SJCRH30 (cell line): ENCODE measurements at regions not wholly inside any gene's neighbourhood (a gene's known extent, or its start where the extent isn't known, plus 50 kb on each side); places are given as distances from the start of the nearest gene placed in this dataset.

Experiments used
- DNase-seq, 2 experiments: peaks; one replicate each; pipeline ENCODE4 v3.0.0-alpha.2; 2015 to 2020
- H3K27ac ChIP-seq: fragments of 250-450 bp; sonication (Bioruptor Pico); 2 replicates; pipeline ENCODE4 v1.5.1; 2020; ENCODE audit warnings: mild to moderate bottlenecking, moderate library complexity
- H3K27me3 ChIP-seq: fragments of 250-450 bp; sonication (Bioruptor Pico); 2 replicates; pipeline ENCODE4 v1.5.1; 2020; ENCODE audit warnings: mild to moderate bottlenecking, moderate library complexity
- H3K36me3 ChIP-seq: fragments of 250-450 bp; sonication (Bioruptor Pico); 2 replicates; pipeline ENCODE4 v1.5.1; 2020; ENCODE audit warnings: mild to moderate bottlenecking, moderate library complexity
- H3K4me1 ChIP-seq: fragments of 250-450 bp; sonication (Bioruptor Pico); 2 replicates; pipeline ENCODE4 v1.5.1; 2020; ENCODE audit warnings: mild to moderate bottlenecking, moderate library complexity
- H3K4me3 ChIP-seq: fragments of 250-450 bp; sonication (Bioruptor Pico); 2 replicates; pipeline ENCODE4 v1.5.1; 2020; ENCODE audit warnings: mild to moderate bottlenecking, moderate library complexity
- H3K9me3 ChIP-seq: fragments of 250-450 bp; sonication (Bioruptor Pico); replicated peaks from 2 replicates; pipeline ENCODE4 v1.5.1; 2020; ENCODE audit warnings: mild to moderate bottlenecking, moderate library complexity

GRCh38 chr4:128564081-128564630 is 245.3 kb upstream of the JADE1 start:
- Histone ChIP-seq H3K9me3 (no peaks in the 10 kb centered on the region), H3K27me3 (no peaks in the 10 kb centered on the region), H3K36me3 (no peaks in the 10 kb centered on the region), H3K4me1 (peaks cover 22% of the 10 kb centered on the region), H3K27ac (peak overlapping the region; percentile 44), H3K4me3 (peak overlapping the region; percentile 18)
- no peak for DNase-seq

- H3K27ac ChIP-seq = peak overlapping the region; percentile 17; the same call in 1 of the 2 replicates
- peaks cover 22% of the 10 kb centered on the region for H3K4me1 ChIP-seq
- H3K27me3 ChIP-seq = no peaks in the 10 kb centered on the region
- H3K36me3 ChIP-seq = no peaks in the 10 kb centered on the region
- H3K4me3 ChIP-seq = no peak overlapping the region
- no peak for DNase-seq
- H3K9me3 ChIP-seq = no peaks in the 10 kb centered on the region
These were observed 248.6 kb upstream of the JADE1 start for GRCh38 chr4:128560754-128561495.

GRCh38 chr4:128558896-128559679 is 250.4 kb upstream of the JADE1 start:
- H3K27me3 ChIP-seq = no peaks in the 10 kb centered on the region
- peaks cover 23% of the 10 kb centered on the region for H3K4me1 ChIP-seq
- DNase-seq = peak in 1 of 2 experiments; percentile 22
- no peaks in the 10 kb centered on the region for H3K9me3 ChIP-seq
- H3K4me3 ChIP-seq = no peak overlapping the region
- H3K27ac ChIP-seq = no peak overlapping the region
- H3K36me3 ChIP-seq = no peaks in the 10 kb centered on the region

- Histone ChIP-seq H3K36me3 (no peaks in the 10 kb centered on the region), H3K27ac (no peak overlapping the region), H3K4me3 (no peak overlapping the region), H3K27me3 (no peaks in the 10 kb centered on the region), H3K9me3 (no peaks in the 10 kb centered on the region), H3K4me1 (peaks cover 14% of the 10 kb centered on the region; the same call in 1 of the 2 replicates)
- DNase-seq = no peak
These were observed 252.7 kb upstream of the JADE1 start for GRCh38 chr4:128556756-128557155.

GRCh38 chr4:128553686-128554515 is 255.6 kb upstream of the JADE1 start:
- peak in 1 of 2 experiments; percentile 26 for DNase-seq
- H3K4me1 ChIP-seq = peaks cover 7% of the 10 kb centered on the region; the same call in 1 of the 2 replicates
- no peaks in the 10 kb centered on the region for H3K36me3 ChIP-seq
- no peaks in the 10 kb centered on the region for H3K9me3 ChIP-seq
- H3K27ac ChIP-seq = peak overlapping the region; percentile 47
- H3K27me3 ChIP-seq = no peaks in the 10 kb centered on the region
- peak overlapping the region; percentile 59 for H3K4me3 ChIP-seq

- H3K27ac ChIP-seq = no peak overlapping the region; the same call in 1 of the 2 replicates
- no peaks in the 10 kb centered on the region for H3K27me3 ChIP-seq
- no peaks in the 10 kb centered on the region for H3K9me3 ChIP-seq
- H3K36me3 ChIP-seq = no peaks in the 10 kb centered on the region
- peak overlapping the region; percentile 59 for H3K4me3 ChIP-seq
- no peak for DNase-seq
- peaks cover 7% of the 10 kb centered on the region; the same call in 1 of the 2 replicates for H3K4me1 ChIP-seq
These were observed 257.0 kb upstream of the JADE1 start for GRCh38 chr4:128552586-128552907.

- no peak overlapping the region for H3K27ac ChIP-seq
- no peaks in the 10 kb centered on the region for H3K27me3 ChIP-seq
- H3K4me3 ChIP-seq = no peak overlapping the region
- peaks cover 7% of the 10 kb centered on the region; the same call in 1 of the 2 replicates for H3K4me1 ChIP-seq
- H3K9me3 ChIP-seq = no peaks in the 10 kb centered on the region
- no peak for DNase-seq
- no peaks in the 10 kb centered on the region for H3K36me3 ChIP-seq
These were observed 258.2 kb upstream of the JADE1 start for GRCh38 chr4:128551280-128551679.

GRCh38 chr4:128550060-128550459 is 259.4 kb upstream of the JADE1 start:
- Histone ChIP-seq H3K4me1 (peaks cover 7% of the 10 kb centered on the region; the same call in 1 of the 2 replicates), H3K27ac (no peak overlapping the region), H3K9me3 (no peaks in the 10 kb centered on the region), H3K36me3 (no peaks in the 10 kb centered on the region), H3K4me3 (no peak overlapping the region), H3K27me3 (no peaks in the 10 kb centered on the region)
- no peak for DNase-seq

- H3K36me3 ChIP-seq = no peaks in the 10 kb centered on the region
- no peaks in the 10 kb centered on the region for H3K27me3 ChIP-seq
- no peak for DNase-seq
- no peaks in the 10 kb centered on the region for H3K9me3 ChIP-seq
- no peak overlapping the region for H3K4me3 ChIP-seq
- H3K27ac ChIP-seq = no peak overlapping the region
- H3K4me1 ChIP-seq = peaks cover 7% of the 10 kb centered on the region; the same call in 1 of the 2 replicates
These were observed 259.9 kb upstream of the JADE1 start for GRCh38 chr4:128549636-128550035.

GRCh38 chr4:128548381-128548780 is 260.8 kb upstream of the PGRMC2 start:
- no peak overlapping the region for H3K4me3 ChIP-seq
- no peaks in the 10 kb centered on the region for H3K9me3 ChIP-seq
- no peak overlapping the region for H3K27ac ChIP-seq
- no peak for DNase-seq
- no peaks in the 10 kb centered on the region for H3K4me1 ChIP-seq
- no peaks in the 10 kb centered on the region for H3K36me3 ChIP-seq
- H3K27me3 ChIP-seq = no peaks in the 10 kb centered on the region

GRCh38 chr4:128544272-128544671 is 256.7 kb upstream of the PGRMC2 start:
- H3K9me3 ChIP-seq = no peaks in the 10 kb centered on the region
- no peaks in the 10 kb centered on the region for H3K36me3 ChIP-seq
- H3K27me3 ChIP-seq = no peaks in the 10 kb centered on the region
- H3K4me1 ChIP-seq = no peaks in the 10 kb centered on the region
- DNase-seq = no peak
- no peak overlapping the region for H3K4me3 ChIP-seq
- no peak overlapping the region for H3K27ac ChIP-seq

- H3K27me3 ChIP-seq = no peaks in the 10 kb centered on the region
- no peak overlapping the region for H3K27ac ChIP-seq
- no peak for DNase-seq
- no peaks in the 10 kb centered on the region for H3K4me1 ChIP-seq
- no peak overlapping the region for H3K4me3 ChIP-seq
- H3K9me3 ChIP-seq = no peaks in the 10 kb centered on the region
- no peaks in the 10 kb centered on the region for H3K36me3 ChIP-seq
These were observed 256.1 kb upstream of the PGRMC2 start for GRCh38 chr4:128543696-128544095.

GRCh38 chr4:128542047-128542446 is 254.4 kb upstream of the PGRMC2 start:
- no peaks in the 10 kb centered on the region for H3K36me3 ChIP-seq
- no peaks in the 10 kb centered on the region for H3K27me3 ChIP-seq
- no peak for DNase-seq
- no peak overlapping the region for H3K4me3 ChIP-seq
- H3K9me3 ChIP-seq = no peaks in the 10 kb centered on the region
- H3K4me1 ChIP-seq = no peaks in the 10 kb centered on the region
- H3K27ac ChIP-seq = no peak overlapping the region

GRCh38 chr4:128540122-128540521 is 252.5 kb upstream of the PGRMC2 start:
- H3K27ac ChIP-seq = no peak overlapping the region
- no peaks in the 10 kb centered on the region for H3K36me3 ChIP-seq
- H3K27me3 ChIP-seq = no peaks in the 10 kb centered on the region
- no peaks in the 10 kb centered on the region for H3K9me3 ChIP-seq
- H3K4me1 ChIP-seq = no peaks in the 10 kb centered on the region
- DNase-seq = no peak
- no peak overlapping the region for H3K4me3 ChIP-seq
